ENCODE measurements at regions not wholly inside any gene's neighbourhood (a gene's known extent, or its start where the extent isn't known, plus 50 kb on each side); places are given as distances from the start of the nearest gene placed in this dataset.
A peak's percentile ranks its signal among the peaks of the same experiment; 100 is the strongest.

GRCh38 chr4:28351102-28351501, 1490.5 kb downstream of the STIM2 start:
- POLR2A ChIA-PET: no interaction called here
- DNase-seq (ENCODE audit: low read depth, low spot score): no peak
- CTCF ChIA-PET: no interaction called here
- no peak for TF ChIP-seq CTCF (IDR thresholded peaks at IDR 0.05; ENCODE audit: insufficient read depth, low read length, missing control alignments)
- no peak overlapping the region for H3K4me3 ChIP-seq (ENCODE audit: low read depth, low read length)

DNA sequence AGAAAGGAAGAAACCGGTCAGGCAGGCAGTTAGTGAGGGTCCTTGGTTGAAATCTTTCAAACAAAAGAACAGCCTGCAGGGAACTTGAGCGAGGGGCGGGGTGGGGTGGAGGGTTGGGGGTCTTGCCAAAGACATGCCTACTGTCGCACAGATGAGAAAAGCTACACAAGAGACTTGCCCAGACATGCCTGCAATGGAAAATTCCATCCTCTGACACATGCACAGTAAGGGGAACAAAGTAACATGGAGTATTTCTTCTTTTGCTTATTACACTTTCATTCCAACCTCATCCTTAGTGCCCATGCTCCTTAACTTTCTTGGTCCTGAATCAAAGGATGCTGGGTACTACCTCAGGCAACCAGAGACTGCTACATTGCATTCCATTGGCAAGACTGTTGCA, 1491.2 kb downstream of the STIM2 start:
- H3K4me3 ChIP-seq (ENCODE audit: low read depth, low read length): no peak overlapping the region
- DNase-seq (ENCODE audit: low read depth, low spot score): no peak
- ChIA-PET POLR2A (no interaction called here), CTCF (no interaction called here)
- no peak for TF ChIP-seq CTCF (IDR thresholded peaks at IDR 0.05; ENCODE audit: insufficient read depth, low read length, missing control alignments)

DNA sequence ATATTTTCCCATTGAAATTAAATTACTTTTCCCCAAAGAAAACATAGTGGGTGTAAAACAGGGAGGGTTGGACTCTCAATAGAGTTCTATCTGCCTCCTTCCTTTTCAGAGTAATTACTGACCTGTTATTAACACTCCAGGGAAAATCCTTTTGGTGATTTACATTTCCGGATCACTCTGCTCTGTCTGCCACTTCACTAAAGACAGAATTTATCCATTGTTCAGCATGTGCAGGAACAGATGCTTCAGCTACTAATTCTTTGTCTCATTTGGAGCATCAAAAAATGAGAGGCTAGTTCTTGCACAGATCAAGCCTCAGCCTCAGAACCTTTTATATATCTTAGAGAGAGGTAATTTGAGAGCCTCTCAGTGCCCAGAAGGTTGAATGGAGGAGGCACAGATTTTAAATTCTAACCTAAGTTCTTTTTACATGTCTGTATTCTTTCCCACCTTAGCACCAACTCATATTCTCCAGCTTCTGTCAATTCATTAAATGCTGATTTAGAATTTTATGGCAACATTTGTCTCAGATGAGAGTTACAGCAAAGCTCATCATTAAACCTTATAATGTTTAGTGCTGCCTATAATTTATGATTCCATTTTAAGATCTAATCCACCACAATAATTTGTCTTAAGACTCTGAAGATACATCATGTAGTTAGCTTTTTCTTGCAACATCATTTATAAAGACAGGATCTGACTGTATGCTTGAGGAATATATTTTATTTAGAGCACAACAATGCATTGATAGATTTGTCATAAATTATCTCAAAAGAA, 1494.4 kb downstream of the STIM2 start:
- no peak overlapping the region for H3K4me3 ChIP-seq (ENCODE audit: low read depth, low read length)
- no peak for DNase-seq (ENCODE audit: low read depth, low spot score)
- TF ChIP-seq CTCF (IDR thresholded peaks at IDR 0.05; ENCODE audit: insufficient read depth, low read length, missing control alignments): no peak
- ChIA-PET POLR2A (no interaction called here), CTCF (no interaction called here)

DNA sequence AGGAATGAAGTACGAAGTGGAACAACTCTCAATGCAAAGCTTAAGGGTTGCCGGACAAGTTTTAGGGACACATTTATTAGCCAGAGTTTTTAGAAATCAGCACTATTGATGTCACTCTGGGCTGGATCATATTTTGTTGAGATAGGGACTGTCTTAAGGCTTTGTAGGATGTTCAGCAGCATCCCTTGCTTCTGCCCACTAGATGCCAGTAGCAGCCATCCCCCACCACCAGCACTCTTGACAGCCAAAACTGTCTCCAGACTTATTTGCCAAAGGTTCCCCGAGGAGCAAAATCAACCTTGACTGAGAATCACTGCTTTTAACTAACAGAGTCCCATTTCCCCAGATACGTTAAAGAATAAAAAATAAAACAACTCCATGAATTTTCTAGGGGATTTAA, 1497.3 kb downstream of the STIM2 start:
- ChIA-PET CTCF (no interaction called here), POLR2A (no interaction called here)
- no peak overlapping the region for H3K4me3 ChIP-seq (ENCODE audit: low read depth, low read length)
- no peak for DNase-seq (ENCODE audit: low read depth, low spot score)
- peak; percentile 40 for TF ChIP-seq CTCF (IDR thresholded peaks at IDR 0.05; ENCODE audit: insufficient read depth, low read length, missing control alignments)

DNA sequence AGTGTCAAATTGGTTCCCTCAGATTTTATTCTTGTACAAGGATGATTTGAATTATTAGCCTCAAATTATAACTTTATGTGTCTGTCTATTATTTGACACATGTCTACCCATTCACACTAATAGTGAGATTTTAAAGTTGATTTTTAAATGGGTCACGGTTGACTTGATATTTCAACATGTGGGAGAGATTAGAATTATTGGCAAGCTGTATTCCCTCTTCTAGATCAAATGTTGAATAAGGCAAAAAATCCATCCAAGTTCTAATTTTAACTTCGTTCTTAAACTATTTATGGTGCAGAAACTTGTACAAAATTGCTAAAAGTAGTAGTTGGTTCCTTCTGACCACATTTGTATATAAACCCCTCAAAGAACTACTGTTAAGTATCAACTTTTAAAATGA, 1498.0 kb downstream of the STIM2 start:
- CTCF ChIA-PET: no interaction called here

GRCh38 chr4:28360681-28361080, 1500.0 kb downstream of the STIM2 start:
- TF ChIP-seq CTCF (IDR thresholded peaks at IDR 0.05; ENCODE audit: insufficient read depth, low read length, missing control alignments): no peak
- DNase-seq (ENCODE audit: low read depth, low spot score): no peak
- CTCF ChIA-PET: no interaction called here
- POLR2A ChIA-PET: no interaction called here
- H3K4me3 ChIP-seq (ENCODE audit: low read depth, low read length): no peak overlapping the region

More for the DNA sequence above, 1498.0 kb downstream of the STIM2 start:
- DNase-seq (ENCODE audit: low read depth, low spot score): no peak
- POLR2A ChIA-PET: no interaction called here
- H3K4me3 ChIP-seq (ENCODE audit: low read depth, low read length): no peak overlapping the region
- no peak for TF ChIP-seq CTCF (IDR thresholded peaks at IDR 0.05; ENCODE audit: insufficient read depth, low read length, missing control alignments)
